Transverse colon (tissue), 3 donors: ENCODE measurements at regions not wholly inside any gene's neighbourhood (a gene's known extent, or its start where the extent isn't known, plus 50 kb on each side); places are given as distances from the start of the nearest gene placed in this dataset.

Source experiments
- POLR2A ChIP-seq: fragments of 450-650 bp; IDR thresholded peaks from one replicate; pipeline ENCODE4 v1.6.1; 2016; ENCODE audit warnings: antibody characterized with exemption, mild to moderate bottlenecking, moderate library complexity
- POLR2AphosphoS5 ChIP-seq, 3 donors: sonication (generic); formaldehyde crosslinking; IDR thresholded peaks; one replicate each; pipeline ENCODE4 v1.6.1; 2016; ENCODE audit warnings: antibody characterized with exemption in 3 of 3

GRCh38 chr10:78910886-78911285, 157.9 kb upstream of the ZMIZ1 start:
- TF ChIP-seq POLR2A (no peak), POLR2AphosphoS5 (IDR thresholded peaks at IDR 0.05) (no peak)
